ENCODE measurements at regions not wholly inside any gene's neighbourhood (a gene's known extent, or its start where the extent isn't known, plus 50 kb on each side); places are given as distances from the start of the nearest gene placed in this dataset.

DNA sequence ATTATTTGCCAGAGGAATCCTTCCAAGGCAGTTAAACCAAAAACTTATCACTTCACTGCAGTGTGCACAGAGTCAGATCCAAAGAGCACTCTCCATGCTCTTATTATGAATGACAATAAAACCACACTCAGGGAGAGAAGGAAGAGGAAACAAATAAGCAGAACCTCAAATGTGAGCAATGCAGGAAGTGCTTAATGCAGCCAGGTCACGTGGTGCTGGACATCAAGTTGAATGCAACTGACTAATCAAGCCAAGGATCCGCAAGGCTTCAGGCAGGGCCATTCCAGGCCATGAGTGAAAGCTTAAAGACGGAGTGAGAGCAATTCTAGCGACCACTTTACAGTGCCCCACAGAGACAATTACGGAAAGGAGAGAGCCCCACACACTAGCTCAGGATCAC, 230.4 kb upstream of the PUM3 start:
- TF ChIP-seq ZNF114 (tag by site-specific recombination; IDR thresholded peaks at IDR 0.05) (no peak), ZSCAN23 (tag by site-specific recombination; IDR thresholded peaks at IDR 0.05) (no peak), ZBTB7A (tag by site-specific recombination; IDR thresholded peaks at IDR 0.05; ENCODE audit: low read depth) (no peak), OVOL3 (tag by site-specific recombination; IDR thresholded peaks at IDR 0.05) (no peak), ZNF140 (tag by site-specific recombination; IDR thresholded peaks at IDR 0.05) (no peak)
- TF ChIP-seq, protein P1, sequence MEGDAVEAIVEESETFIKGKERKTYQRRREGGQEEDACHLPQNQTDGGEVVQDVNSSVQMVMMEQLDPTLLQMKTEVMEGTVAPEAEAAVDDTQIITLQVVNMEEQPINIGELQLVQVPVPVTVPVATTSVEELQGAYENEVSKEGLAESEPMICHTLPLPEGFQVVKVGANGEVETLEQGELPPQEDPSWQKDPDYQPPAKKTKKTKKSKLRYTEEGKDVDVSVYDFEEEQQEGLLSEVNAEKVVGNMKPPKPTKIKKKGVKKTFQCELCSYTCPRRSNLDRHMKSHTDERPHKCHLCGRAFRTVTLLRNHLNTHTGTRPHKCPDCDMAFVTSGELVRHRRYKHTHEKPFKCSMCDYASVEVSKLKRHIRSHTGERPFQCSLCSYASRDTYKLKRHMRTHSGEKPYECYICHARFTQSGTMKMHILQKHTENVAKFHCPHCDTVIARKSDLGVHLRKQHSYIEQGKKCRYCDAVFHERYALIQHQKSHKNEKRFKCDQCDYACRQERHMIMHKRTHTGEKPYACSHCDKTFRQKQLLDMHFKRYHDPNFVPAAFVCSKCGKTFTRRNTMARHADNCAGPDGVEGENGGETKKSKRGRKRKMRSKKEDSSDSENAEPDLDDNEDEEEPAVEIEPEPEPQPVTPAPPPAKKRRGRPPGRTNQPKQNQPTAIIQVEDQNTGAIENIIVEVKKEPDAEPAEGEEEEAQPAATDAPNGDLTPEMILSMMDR (tag by site-specific recombination; IDR thresholded peaks at IDR 0.05), result no peak
- TF ChIP-seq, protein P2, sequence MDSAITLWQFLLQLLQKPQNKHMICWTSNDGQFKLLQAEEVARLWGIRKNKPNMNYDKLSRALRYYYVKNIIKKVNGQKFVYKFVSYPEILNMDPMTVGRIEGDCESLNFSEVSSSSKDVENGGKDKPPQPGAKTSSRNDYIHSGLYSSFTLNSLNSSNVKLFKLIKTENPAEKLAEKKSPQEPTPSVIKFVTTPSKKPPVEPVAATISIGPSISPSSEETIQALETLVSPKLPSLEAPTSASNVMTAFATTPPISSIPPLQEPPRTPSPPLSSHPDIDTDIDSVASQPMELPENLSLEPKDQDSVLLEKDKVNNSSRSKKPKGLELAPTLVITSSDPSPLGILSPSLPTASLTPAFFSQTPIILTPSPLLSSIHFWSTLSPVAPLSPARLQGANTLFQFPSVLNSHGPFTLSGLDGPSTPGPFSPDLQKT (IDR thresholded peaks at IDR 0.05; ENCODE audit: borderline replicate concordance, low read depth, low read length), result no peak
- TF ChIP-seq, protein P3, sequence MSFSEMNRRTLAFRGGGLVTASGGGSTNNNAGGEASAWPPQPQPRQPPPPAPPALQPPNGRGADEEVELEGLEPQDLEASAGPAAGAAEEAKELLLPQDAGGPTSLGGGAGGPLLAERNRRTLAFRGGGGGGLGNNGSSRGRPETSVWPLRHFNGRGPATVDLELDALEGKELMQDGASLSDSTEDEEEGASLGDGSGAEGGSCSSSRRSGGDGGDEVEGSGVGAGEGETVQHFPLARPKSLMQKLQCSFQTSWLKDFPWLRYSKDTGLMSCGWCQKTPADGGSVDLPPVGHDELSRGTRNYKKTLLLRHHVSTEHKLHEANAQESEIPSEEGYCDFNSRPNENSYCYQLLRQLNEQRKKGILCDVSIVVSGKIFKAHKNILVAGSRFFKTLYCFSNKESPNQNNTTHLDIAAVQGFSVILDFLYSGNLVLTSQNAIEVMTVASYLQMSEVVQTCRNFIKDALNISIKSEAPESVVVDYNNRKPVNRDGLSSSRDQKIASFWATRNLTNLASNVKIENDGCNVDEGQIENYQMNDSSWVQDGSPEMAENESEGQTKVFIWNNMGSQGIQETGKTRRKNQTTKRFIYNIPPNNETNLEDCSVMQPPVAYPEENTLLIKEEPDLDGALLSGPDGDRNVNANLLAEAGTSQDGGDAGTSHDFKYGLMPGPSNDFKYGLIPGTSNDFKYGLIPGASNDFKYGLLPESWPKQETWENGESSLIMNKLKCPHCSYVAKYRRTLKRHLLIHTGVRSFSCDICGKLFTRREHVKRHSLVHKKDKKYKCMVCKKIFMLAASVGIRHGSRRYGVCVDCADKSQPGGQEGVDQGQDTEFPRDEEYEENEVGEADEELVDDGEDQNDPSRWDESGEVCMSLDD (tag by site-specific recombination; IDR thresholded peaks at IDR 0.05), result no peak
- TF ChIP-seq, protein P4, sequence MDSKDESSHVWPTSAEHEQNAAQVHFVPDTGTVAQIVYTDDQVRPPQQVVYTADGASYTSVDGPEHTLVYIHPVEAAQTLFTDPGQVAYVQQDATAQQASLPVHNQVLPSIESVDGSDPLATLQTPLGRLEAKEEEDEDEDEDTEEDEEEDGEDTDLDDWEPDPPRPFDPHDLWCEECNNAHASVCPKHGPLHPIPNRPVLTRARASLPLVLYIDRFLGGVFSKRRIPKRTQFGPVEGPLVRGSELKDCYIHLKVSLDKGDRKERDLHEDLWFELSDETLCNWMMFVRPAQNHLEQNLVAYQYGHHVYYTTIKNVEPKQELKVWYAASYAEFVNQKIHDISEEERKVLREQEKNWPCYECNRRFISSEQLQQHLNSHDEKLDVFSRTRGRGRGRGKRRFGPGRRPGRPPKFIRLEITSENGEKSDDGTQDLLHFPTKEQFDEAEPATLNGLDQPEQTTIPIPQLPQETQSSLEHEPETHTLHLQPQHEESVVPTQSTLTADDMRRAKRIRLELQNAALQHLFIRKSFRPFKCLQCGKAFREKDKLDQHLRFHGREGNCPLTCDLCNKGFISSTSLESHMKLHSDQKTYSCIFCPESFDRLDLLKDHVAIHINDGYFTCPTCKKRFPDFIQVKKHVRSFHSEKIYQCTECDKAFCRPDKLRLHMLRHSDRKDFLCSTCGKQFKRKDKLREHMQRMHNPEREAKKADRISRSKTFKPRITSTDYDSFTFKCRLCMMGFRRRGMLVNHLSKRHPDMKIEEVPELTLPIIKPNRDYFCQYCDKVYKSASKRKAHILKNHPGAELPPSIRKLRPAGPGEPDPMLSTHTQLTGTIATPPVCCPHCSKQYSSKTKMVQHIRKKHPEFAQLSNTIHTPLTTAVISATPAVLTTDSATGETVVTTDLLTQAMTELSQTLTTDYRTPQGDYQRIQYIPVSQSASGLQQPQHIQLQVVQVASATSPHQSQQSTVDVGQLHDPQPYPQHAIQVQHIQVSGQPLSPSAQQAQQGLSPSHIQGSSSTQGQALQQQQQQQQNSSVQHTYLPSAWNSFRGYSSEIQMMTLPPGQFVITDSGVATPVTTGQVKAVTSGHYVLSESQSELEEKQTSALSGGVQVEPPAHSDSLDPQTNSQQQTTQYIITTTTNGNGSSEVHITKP (tag by site-specific recombination; IDR thresholded peaks at IDR 0.05), result no peak

All from HEK293 (cell line).